Skeletal muscle satellite cell (primary cell): ENCODE measurements at regions not wholly inside any gene's neighbourhood (a gene's known extent, or its start where the extent isn't known, plus 50 kb on each side); places are given as distances from the start of the nearest gene placed in this dataset.

Experiments
- H3K27me3 ChIP-seq: 2 replicates; pipeline ENCODE4 v1.7.0; 2013; ENCODE audit warnings: low read length; ENCODE audit not compliant: control insufficient read depth, insufficient read depth
- H3K36me3 ChIP-seq: 2 replicates; pipeline ENCODE4 v1.7.0; 2013; ENCODE audit warnings: mild to moderate bottlenecking, control low read depth, low read length; ENCODE audit not compliant: insufficient read depth
- H3K4me1 ChIP-seq: 2 replicates; pipeline ENCODE4 v1.7.0; 2013; ENCODE audit warnings: low read length; ENCODE audit not compliant: control insufficient read depth, insufficient read depth
- H3K4me2 ChIP-seq: 2 replicates; pipeline ENCODE4 v1.7.0; 2013; ENCODE audit warnings: mild to moderate bottlenecking, low read length
- H3K4me3 ChIP-seq: 2 replicates; pipeline ENCODE4 v1.7.0; 2013; ENCODE audit warnings: low read length
- H3K9ac ChIP-seq: 2 replicates; pipeline ENCODE4 v1.7.0; 2013; ENCODE audit warnings: mild to moderate bottlenecking, low read depth, low read length, moderate library complexity
- H3K9me3 ChIP-seq: replicated peaks from 2 replicates; pipeline ENCODE4 v1.7.0; 2013; ENCODE audit warnings: mild to moderate bottlenecking, control low read depth, low read length

DNA sequence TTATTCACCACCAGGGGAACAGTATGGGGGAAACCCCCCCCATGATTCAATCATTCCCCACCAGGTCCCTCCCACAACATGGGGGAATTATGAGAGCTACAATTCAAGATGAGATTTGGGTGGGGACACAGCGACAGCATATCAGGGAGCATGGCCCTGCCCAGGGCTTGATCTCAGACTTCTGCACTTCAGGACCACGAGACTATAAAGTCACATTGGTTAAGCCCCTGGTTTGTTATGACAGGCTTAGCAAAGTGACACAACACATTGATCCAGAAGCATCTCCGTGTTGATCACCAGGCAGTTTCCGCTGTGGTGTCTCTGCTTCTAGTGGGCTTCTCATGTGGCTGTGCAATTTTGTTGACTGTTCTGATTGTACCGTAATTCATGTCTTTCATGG lies 312.7 kb upstream of the C1orf174 start:
- Histone ChIP-seq H3K36me3 (no peaks in the 10 kb centered on the region), H3K9me3 (peaks cover 8% of the 10 kb centered on the region)

DNA sequence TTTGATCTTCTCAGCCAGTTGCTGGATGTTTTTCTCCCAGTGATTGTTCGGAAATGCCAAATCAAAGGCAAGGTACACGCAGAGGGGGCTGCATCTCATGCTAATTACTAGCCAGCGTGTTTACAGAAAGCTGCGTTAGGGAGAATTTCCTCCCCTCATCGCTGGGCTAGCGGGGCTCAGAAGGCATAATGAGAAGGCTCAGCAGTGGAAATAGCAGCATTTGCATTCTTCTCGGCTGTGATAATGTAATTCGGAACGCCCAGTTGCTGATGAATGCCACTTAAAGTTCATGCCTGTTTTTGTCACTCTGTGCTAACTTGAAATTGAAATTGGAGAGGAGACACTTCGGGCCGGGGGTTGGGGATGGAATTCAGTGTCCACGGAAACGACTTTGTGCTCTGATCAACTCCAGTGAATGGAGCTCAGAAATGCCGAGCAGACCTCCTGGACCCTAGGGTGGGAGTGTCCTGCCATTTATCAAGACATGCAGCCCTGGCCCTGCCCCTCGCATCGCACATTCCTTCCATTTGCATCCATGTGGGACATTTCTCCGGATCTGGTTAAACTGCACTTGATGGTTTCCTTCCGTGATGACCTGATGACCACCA lies 313.4 kb upstream of the C1orf174 start:
- H3K9me3 ChIP-seq = peaks cover 8% of the 10 kb centered on the region
- no peaks in the 10 kb centered on the region for H3K4me1 ChIP-seq
- no peak overlapping the region for H3K9ac ChIP-seq

More for the DNA sequence above, 312.7 kb upstream of the C1orf174 start:
- Histone ChIP-seq H3K4me1 (no peaks in the 10 kb centered on the region), H3K27me3 (no peaks in the 10 kb centered on the region), H3K9ac (no peak overlapping the region), H3K4me3 (no peak overlapping the region), H3K4me2 (no peak overlapping the region)

DNA sequence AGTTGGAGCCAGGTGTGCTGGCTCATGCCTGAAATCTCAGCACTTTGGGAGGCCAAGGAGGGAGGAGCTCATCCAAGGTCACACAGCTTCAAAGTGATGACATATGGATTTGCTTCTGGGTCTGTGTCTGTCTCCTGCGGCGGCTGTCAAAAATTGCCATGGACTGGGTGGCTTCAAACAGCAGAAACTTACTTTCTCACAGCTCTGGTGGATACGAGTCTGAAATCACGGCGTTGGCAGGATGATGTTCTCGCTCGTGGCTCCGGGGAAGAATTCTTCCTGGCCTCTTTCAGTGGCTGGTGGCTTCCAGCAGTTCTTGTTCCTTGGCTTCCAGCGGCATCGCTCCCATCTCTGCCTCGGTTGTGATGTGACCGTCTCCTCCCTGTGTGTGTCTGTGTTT lies 314.8 kb upstream of the C1orf174 start:
- no peaks in the 10 kb centered on the region for H3K4me1 ChIP-seq
- no peak overlapping the region for H3K4me3 ChIP-seq
- no peak overlapping the region for H3K4me2 ChIP-seq
- no peaks in the 10 kb centered on the region for H3K27me3 ChIP-seq
- peaks cover 8% of the 10 kb centered on the region for H3K9me3 ChIP-seq
- H3K9ac ChIP-seq = no peak overlapping the region
- no peaks in the 10 kb centered on the region for H3K36me3 ChIP-seq

More for the DNA sequence above, 313.4 kb upstream of the C1orf174 start:
- Histone ChIP-seq H3K4me3 (no peak overlapping the region), H3K27me3 (no peaks in the 10 kb centered on the region), H3K36me3 (no peaks in the 10 kb centered on the region), H3K4me2 (no peak overlapping the region)

GRCh38 chr1:4215391-4215790 lies 315.3 kb upstream of the C1orf174 start:
- H3K9me3 ChIP-seq = peaks cover 8% of the 10 kb centered on the region
- no peak overlapping the region for H3K4me2 ChIP-seq
- no peaks in the 10 kb centered on the region for H3K27me3 ChIP-seq
- H3K36me3 ChIP-seq = no peaks in the 10 kb centered on the region
- H3K4me3 ChIP-seq = no peak overlapping the region
- H3K4me1 ChIP-seq = no peaks in the 10 kb centered on the region
- no peak overlapping the region for H3K9ac ChIP-seq

DNA sequence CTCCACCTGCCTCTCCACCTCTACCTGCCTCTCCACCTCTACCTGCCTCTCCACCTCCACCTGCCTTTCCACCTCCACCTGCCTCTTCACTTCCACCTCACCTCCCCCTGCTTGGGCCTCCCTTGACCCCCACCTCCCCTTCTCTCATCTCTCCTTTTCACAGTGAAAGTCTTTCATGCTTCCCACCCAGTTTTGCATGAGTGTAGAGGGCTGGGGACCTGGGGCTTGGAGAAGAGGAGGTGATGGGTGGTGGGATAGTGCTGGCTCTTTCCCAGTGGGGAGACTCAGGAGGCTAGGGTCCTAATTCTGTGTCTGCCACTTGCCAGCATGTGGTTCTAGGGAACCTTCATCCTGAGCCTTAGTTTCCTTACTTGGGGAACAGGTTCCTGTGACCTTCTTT lies 316.2 kb upstream of the C1orf174 start:
- Histone ChIP-seq H3K9me3 (peaks cover 8% of the 10 kb centered on the region), H3K4me1 (no peaks in the 10 kb centered on the region), H3K36me3 (no peaks in the 10 kb centered on the region), H3K4me3 (no peak overlapping the region), H3K4me2 (no peak overlapping the region), H3K9ac (no peak overlapping the region), H3K27me3 (no peaks in the 10 kb centered on the region)

- H3K4me3 ChIP-seq = no peak overlapping the region
- H3K9ac ChIP-seq = no peak overlapping the region
- no peaks in the 10 kb centered on the region for H3K27me3 ChIP-seq
- no peaks in the 10 kb centered on the region for H3K36me3 ChIP-seq
- H3K4me1 ChIP-seq = no peaks in the 10 kb centered on the region
- peaks cover 2% of the 10 kb centered on the region for H3K9me3 ChIP-seq
- H3K4me2 ChIP-seq = no peak overlapping the region
Observed at GRCh38 chr1:4218619-4219018, 318.5 kb upstream of the C1orf174 start.

DNA sequence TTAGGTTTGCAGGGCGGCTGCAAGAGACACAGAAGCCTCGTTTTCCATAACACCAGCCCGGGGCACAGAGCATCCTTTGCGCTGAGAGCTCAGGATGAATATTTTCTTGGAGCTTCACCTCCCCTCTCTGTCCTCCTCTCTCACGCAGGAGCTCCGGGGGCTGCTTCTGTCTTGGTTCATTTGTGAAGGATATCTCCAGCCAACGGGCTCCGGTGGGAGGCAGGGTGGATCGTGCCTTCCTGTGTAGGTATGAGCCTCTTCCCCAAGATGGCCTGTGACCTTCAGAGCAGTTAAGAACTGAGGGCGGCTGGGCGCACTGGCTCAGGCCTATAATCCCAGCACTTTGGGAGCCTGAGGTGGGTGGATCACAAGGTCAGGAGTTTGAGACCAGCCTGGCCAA lies 319.0 kb upstream of the C1orf174 start:
- no peak overlapping the region for H3K4me3 ChIP-seq
- no peak overlapping the region for H3K9ac ChIP-seq
- H3K36me3 ChIP-seq = no peaks in the 10 kb centered on the region
- H3K4me1 ChIP-seq = no peaks in the 10 kb centered on the region
- peaks cover 2% of the 10 kb centered on the region for H3K9me3 ChIP-seq
- no peak overlapping the region for H3K4me2 ChIP-seq
- H3K27me3 ChIP-seq = no peaks in the 10 kb centered on the region

DNA sequence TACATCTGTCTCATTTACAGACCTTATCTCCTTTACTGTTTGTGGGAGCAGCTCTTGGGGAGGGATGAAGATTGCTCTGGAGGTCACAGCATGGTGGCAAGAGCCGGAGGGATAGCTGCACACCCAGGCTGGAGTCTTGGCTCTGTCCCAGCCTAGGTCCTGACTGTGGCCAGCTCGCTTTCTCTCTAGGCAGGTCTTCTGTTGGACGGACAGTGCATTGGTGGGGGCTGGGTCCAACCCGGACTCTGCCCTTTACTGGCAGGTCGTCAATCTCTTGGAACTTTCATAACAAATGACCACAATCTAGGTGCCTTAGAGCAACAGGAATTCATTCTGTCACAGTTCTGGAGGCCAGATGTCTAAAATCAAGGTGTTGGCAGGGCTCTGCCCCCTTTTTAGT lies 319.8 kb upstream of the C1orf174 start:
- Histone ChIP-seq H3K27me3 (no peaks in the 10 kb centered on the region), H3K4me2 (no peak overlapping the region), H3K9me3 (peaks cover 2% of the 10 kb centered on the region), H3K4me1 (no peaks in the 10 kb centered on the region), H3K9ac (no peak overlapping the region), H3K4me3 (no peak overlapping the region), H3K36me3 (no peaks in the 10 kb centered on the region)

DNA sequence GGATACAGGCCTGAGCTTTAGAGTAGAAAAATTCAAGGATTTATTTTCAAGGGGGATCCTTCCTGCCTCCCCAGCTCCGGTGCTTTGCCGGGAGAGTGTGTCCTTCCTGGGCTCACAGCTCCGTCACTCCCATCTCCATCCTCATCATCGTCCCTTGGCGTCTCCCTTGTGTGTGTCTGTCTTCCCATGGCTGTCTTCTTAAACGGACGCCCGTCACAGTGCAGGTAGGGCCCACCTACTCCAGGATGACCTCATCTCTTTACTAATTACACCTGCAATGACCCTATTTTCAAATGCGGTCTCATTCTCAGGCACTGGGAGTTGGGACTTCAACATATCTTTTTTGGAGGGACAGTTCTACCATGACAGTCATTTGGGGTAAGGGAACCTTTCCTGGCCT lies 320.3 kb upstream of the C1orf174 start:
- Histone ChIP-seq H3K9ac (no peak overlapping the region), H3K9me3 (peaks cover 2% of the 10 kb centered on the region), H3K27me3 (no peaks in the 10 kb centered on the region), H3K4me3 (no peak overlapping the region), H3K36me3 (no peaks in the 10 kb centered on the region), H3K4me1 (no peaks in the 10 kb centered on the region), H3K4me2 (no peak overlapping the region)

GRCh38 chr1:4221107-4221506 lies 321.0 kb upstream of the C1orf174 start:
- H3K9ac ChIP-seq = no peak overlapping the region
- H3K4me1 ChIP-seq = no peaks in the 10 kb centered on the region
- H3K36me3 ChIP-seq = no peaks in the 10 kb centered on the region
- peaks cover 2% of the 10 kb centered on the region for H3K9me3 ChIP-seq
- no peaks in the 10 kb centered on the region for H3K27me3 ChIP-seq
- no peak overlapping the region for H3K4me2 ChIP-seq
- H3K4me3 ChIP-seq = no peak overlapping the region

GRCh38 chr1:4224684-4225467 lies 324.8 kb upstream of the C1orf174 start:
- Histone ChIP-seq H3K4me3 (no peak overlapping the region), H3K36me3 (no peaks in the 10 kb centered on the region), H3K9me3 (peaks cover 8% of the 10 kb centered on the region), H3K4me1 (no peaks in the 10 kb centered on the region), H3K27me3 (no peaks in the 10 kb centered on the region), H3K4me2 (no peak overlapping the region), H3K9ac (no peak overlapping the region)

DNA sequence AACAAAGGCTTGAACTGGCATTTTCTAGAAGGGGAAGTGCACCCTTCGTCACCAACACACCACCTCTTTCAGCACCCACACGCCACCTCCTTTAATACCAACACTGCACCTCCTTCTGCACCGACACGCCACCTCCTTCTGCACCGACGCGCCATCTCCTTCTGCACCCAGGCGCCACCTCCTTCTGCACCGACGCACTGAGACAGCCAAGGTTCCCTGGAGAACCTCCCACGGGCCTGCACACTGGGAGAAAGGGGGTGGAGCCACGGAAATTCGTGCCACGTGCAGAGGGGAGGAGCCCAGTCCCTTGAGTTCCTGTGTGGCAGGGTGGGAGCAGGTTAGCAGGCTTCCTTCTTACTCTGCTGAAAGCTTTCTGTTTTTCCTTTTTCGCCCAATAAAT lies 327.9 kb upstream of the C1orf174 start:
- H3K9me3 ChIP-seq = peaks cover 16% of the 10 kb centered on the region
- no peaks in the 10 kb centered on the region for H3K27me3 ChIP-seq
- H3K4me1 ChIP-seq = no peaks in the 10 kb centered on the region
- no peak overlapping the region for H3K9ac ChIP-seq
- no peaks in the 10 kb centered on the region for H3K36me3 ChIP-seq
- H3K4me2 ChIP-seq = no peak overlapping the region
- no peak overlapping the region for H3K4me3 ChIP-seq
